Natural killer cell treated with Interleukin-12 subunit alpha and Interleukin-12 subunit beta and Interleukin-15 and Interleukin-18, amount 100 ng/mL, for 72 hours (primary cell): ENCODE measurements at regions not wholly inside any gene's neighbourhood (a gene's known extent, or its start where the extent isn't known, plus 50 kb on each side); places are given as distances from the start of the nearest gene placed in this dataset.

ENCODE experiments used
- ATAC-seq, 2 donors: fragments of 150-1000 bp; cut with Tn5 transposase in 1 of 2; sonication (Bioruptor Pico), chemical (Tn5 transposase) in 1 of 2; 2 replicates each; pipeline ENCODE4 v1.10.0; 2021
- DNase-seq: peaks from one replicate; pipeline ENCODE4 v3.0.0; 2022; ENCODE audit warnings: low spot score
- H3K27ac Mint-ChIP-seq, 2 donors: 1 replicate in 1 of 2; 2 replicates in 1 of 2; pipeline ENCODE4 v1.8.0; 2022; ENCODE audit warnings: mixed read lengths in 2 of 2, mild to moderate bottlenecking in 1 of 2, moderate library complexity in 1 of 2
- H3K27me3 Mint-ChIP-seq, 2 donors: 1 replicate in 1 of 2; 2 replicates in 1 of 2; pipeline ENCODE4 v1.8.0; 2022; ENCODE audit warnings: mixed read lengths in 2 of 2
- H3K36me3 Mint-ChIP-seq: one replicate; pipeline ENCODE4 v1.8.0; 2022; ENCODE audit warnings: mixed read lengths
- H3K4me1 Mint-ChIP-seq, 2 donors: 1 replicate in 1 of 2; 2 replicates in 1 of 2; pipeline ENCODE4 v1.8.0; 2022; ENCODE audit warnings: low read depth in 2 of 2, mixed read lengths in 2 of 2, mild to moderate bottlenecking in 1 of 2
- H3K4me3 Mint-ChIP-seq: one replicate; pipeline ENCODE4 v1.8.0; 2022; ENCODE audit warnings: mixed read lengths
- H3K9me3 Mint-ChIP-seq: 2 replicates; pipeline ENCODE4 v1.8.0; 2022; ENCODE audit warnings: mixed read lengths

- no peaks in the 10 kb centered on the region for H3K4me1 Mint-ChIP-seq
- DNase-seq (no peak), ATAC-seq (no peak)
- no peak overlapping the region for H3K27ac Mint-ChIP-seq
- H3K4me3 Mint-ChIP-seq, result no peak overlapping the region
- no peaks in the 10 kb centered on the region for H3K27me3 Mint-ChIP-seq
- peaks cover 4% of the 10 kb centered on the region for H3K36me3 Mint-ChIP-seq
- H3K9me3 Mint-ChIP-seq, result peaks cover 19% of the 10 kb centered on the region
Measured at GRCh38 chr18:30057398-30057797, 985.1 kb downstream of the DSC3 start.

DNA sequence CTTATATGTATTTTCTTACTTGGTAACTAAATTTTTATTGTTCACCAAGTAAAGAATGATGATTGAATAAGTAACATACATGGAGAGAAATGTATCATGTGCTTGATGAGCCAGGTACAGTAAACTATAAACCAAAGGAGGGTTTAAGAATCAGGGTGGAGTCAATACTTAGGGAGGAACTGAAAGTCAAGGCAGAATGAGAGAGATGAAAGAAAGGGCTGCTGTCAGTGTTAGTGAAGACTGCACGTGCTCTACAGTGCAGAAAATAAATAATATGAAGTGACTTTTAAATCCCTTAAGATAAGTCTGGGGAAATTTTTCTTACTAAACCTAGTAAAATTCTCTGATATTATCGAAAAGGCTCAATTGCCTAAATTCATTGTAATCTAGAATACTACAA, 986.0 kb downstream of the DSC3 start:
- DNase-seq (no peak), ATAC-seq (no peak)
- no peaks in the 10 kb centered on the region for H3K4me1 Mint-ChIP-seq
- H3K36me3 Mint-ChIP-seq, result peaks cover 3% of the 10 kb centered on the region
- H3K9me3 Mint-ChIP-seq, result peaks cover 18% of the 10 kb centered on the region
- no peak overlapping the region for H3K4me3 Mint-ChIP-seq
- H3K27me3 Mint-ChIP-seq, result no peaks in the 10 kb centered on the region
- H3K27ac Mint-ChIP-seq, result no peak overlapping the region

GRCh38 chr18:30044496-30044895, 998.0 kb downstream of the DSC3 start:
- Mint-ChIP-seq H3K4me3 (no peak overlapping the region), H3K4me1 (no peaks in the 10 kb centered on the region), H3K27ac (no peak overlapping the region), H3K9me3 (peaks cover 4% of the 10 kb centered on the region), H3K36me3 (no peaks in the 10 kb centered on the region), H3K27me3 (no peaks in the 10 kb centered on the region)
- no peak for DNase-seq
- ATAC-seq, result no peak

DNA sequence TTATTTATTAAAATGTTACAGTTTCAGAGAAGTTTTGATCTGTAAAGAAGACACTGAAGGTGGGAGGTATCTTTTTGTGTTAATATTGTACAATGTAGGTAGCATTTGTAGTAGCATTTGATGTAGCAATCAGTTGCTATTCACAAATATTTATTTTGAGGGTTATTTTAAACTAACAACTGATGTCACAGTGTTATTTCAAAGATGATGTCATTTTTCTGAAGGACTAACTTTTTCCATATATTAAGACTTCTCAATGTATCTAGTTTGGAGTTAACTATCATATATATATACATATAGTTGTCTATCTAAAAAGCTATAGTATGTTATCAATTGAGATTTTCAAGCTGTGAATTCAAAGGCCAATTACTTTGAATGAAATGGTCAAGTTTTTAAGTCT, 1003.3 kb downstream of the DSC3 start:
- Mint-ChIP-seq H3K27me3 (no peaks in the 10 kb centered on the region), H3K4me1 (no peaks in the 10 kb centered on the region), H3K27ac (no peak overlapping the region), H3K36me3 (no peaks in the 10 kb centered on the region), H3K4me3 (no peak overlapping the region), H3K9me3 (peaks cover 5% of the 10 kb centered on the region)
- DNase-seq (no peak), ATAC-seq (no peak)

DNA sequence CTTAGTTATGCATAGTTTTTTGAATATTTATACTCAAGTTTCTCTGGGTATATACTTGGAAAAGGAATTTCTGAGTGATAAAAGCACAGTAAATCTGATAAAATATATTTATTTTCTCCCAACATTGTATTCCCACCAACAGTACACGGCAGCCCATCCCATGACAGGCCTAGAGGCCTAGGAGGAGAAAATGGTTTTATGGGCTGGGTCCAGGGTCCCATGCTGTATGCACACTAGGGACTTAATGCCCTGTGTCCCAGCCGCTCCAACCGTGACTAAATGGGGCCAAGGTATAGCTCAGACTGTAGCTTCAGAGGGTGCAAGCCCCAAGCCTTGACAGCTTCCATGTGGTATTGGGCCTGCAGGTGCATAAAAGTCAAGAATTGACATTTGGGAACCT, 1007.7 kb downstream of the DSC3 start:
- no peaks in the 10 kb centered on the region for H3K4me1 Mint-ChIP-seq
- ATAC-seq, result no peak
- no peak overlapping the region for H3K27ac Mint-ChIP-seq
- DNase-seq, result no peak
- H3K9me3 Mint-ChIP-seq, result peaks cover 12% of the 10 kb centered on the region
- H3K4me3 Mint-ChIP-seq, result no peak overlapping the region
- no peaks in the 10 kb centered on the region for H3K27me3 Mint-ChIP-seq
- peaks cover 4% of the 10 kb centered on the region for H3K36me3 Mint-ChIP-seq

DNA sequence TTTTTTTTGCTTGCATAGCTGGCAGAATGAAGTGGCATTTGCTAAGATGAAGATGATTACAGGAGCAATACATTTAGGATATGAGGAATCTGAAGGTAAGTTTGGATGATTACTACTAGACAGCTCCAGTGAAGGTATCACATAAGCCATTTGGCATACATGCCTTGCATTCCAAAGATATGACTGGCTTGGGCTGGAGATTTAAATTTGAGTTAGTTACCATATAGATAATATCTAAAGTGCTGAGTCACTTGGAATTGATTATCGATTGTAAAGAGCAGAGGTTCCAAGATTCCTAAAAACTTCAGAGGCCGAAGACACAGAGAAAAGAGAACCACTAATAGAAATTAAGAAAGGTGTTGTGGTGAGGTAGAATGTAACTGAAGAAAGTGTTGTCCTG, 1026.4 kb downstream of the DSC3 start:
- no peak overlapping the region for H3K4me3 Mint-ChIP-seq
- no peaks in the 10 kb centered on the region for H3K27me3 Mint-ChIP-seq
- ATAC-seq, result no peak
- DNase-seq, result no peak
- H3K9me3 Mint-ChIP-seq, result peaks cover 14% of the 10 kb centered on the region
- H3K27ac Mint-ChIP-seq, result no peak overlapping the region
- H3K36me3 Mint-ChIP-seq, result peaks cover 7% of the 10 kb centered on the region
- H3K4me1 Mint-ChIP-seq, result no peaks in the 10 kb centered on the region

DNA sequence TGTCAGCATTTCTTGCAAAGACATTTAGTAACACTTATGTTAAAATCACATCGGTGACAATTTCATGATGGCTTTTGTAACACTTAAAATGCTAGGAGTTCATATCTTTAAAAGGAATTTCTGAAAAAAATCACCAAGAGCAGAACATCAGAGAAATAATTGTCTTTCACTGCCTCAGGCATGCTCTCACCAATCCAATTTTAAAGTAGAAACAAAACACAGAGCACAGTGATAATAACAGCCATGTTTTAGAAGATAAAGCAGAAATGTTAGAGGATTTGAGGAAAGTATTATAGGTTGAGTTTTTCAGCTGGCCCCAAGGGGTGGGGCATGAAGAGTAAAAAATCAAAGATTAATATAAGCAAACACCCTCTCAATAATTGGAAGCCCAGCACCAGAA, 1037.6 kb downstream of the DSC3 start:
- Mint-ChIP-seq H3K27me3 (no peaks in the 10 kb centered on the region), H3K4me3 (no peak overlapping the region), H3K9me3 (peaks cover 9% of the 10 kb centered on the region), H3K27ac (no peak overlapping the region), H3K36me3 (no peaks in the 10 kb centered on the region), H3K4me1 (no peaks in the 10 kb centered on the region)
- DNase-seq (no peak), ATAC-seq (no peak)

DNA sequence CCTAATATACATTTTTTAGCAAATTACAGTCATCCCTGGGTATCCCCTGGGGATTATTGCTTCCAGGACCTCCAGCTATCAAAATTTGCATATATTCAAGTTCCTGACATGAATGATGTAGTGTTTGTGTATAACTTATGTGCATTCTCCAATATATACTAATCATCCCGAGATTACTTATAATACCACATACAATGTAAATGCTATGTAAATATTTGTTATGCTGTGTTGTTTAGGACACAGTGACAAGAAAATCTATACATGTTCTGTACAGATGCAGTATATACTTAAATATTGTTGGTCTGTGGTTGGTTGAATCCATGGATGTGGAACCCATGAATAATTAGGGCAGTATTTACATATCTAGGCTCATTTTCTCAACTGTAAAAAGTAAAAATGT, 1060.3 kb downstream of the DSC3 start:
- Mint-ChIP-seq H3K9me3 (peaks cover 4% of the 10 kb centered on the region), H3K4me1 (no peaks in the 10 kb centered on the region), H3K4me3 (no peak overlapping the region), H3K27ac (no peak overlapping the region), H3K27me3 (no peaks in the 10 kb centered on the region), H3K36me3 (peaks cover 5% of the 10 kb centered on the region)
- no peak for ATAC-seq
- DNase-seq, result no peak

GRCh38 chr18:29979881-29980280, 1062.7 kb downstream of the DSC3 start:
- peaks cover 4% of the 10 kb centered on the region for H3K9me3 Mint-ChIP-seq
- DNase-seq (no peak), ATAC-seq (no peak)
- H3K27ac Mint-ChIP-seq, result no peak overlapping the region
- H3K36me3 Mint-ChIP-seq, result peaks cover 5% of the 10 kb centered on the region
- no peaks in the 10 kb centered on the region for H3K4me1 Mint-ChIP-seq
- no peaks in the 10 kb centered on the region for H3K27me3 Mint-ChIP-seq
- H3K4me3 Mint-ChIP-seq, result no peak overlapping the region

- Mint-ChIP-seq H3K4me1 (no peaks in the 10 kb centered on the region), H3K4me3 (no peak overlapping the region), H3K36me3 (no peaks in the 10 kb centered on the region), H3K27ac (no peak overlapping the region), H3K9me3 (peaks cover 9% of the 10 kb centered on the region), H3K27me3 (no peaks in the 10 kb centered on the region)
- no peak for DNase-seq
- ATAC-seq, result no peak
Measured at GRCh38 chr18:29969876-29970275, 1072.7 kb downstream of the DSC3 start.

DNA sequence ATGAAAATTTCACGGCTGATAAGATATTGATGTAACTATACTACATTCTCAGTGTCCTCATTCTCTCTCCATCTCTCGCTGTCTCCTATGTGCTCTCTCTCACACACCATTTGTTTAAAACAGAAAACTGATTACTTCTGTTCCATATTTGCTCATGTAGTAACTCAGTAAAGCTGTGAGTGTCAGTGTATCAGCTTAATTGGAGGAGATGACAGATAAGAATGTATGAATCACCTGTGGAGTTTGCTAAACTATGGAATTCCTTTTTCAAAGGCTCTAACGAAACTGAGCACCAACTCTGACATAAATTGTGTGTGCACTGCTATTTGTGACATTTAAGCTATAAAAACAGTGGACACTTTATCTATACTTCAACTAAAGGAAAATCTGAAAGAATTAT, 1080.0 kb downstream of the DSC3 start:
- Mint-ChIP-seq H3K27ac (no peak overlapping the region), H3K36me3 (no peaks in the 10 kb centered on the region), H3K4me1 (no peaks in the 10 kb centered on the region), H3K9me3 (peaks cover 2% of the 10 kb centered on the region), H3K27me3 (no peaks in the 10 kb centered on the region), H3K4me3 (no peak overlapping the region)
- ATAC-seq (no peak), DNase-seq (no peak)

DNA sequence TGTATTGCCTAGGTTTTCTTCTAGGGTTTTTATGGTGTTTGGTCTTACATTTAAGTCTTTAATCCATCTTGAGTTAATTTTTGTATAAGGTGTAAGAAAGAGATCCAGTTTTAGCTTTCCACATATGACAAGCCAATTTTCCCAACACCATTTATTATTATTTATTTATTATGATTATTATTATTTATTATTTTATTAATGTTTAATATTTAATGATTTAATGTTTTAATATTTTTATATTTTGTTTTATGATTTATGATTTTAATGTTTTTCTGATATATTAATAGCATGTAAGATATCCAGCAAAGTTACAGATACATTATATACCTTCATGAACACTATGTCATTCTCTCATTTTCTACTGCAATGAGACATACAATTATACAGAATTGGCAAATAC, 1082.0 kb downstream of the DSC3 start:
- H3K9me3 Mint-ChIP-seq, result peaks cover 2% of the 10 kb centered on the region
- H3K4me3 Mint-ChIP-seq, result no peak overlapping the region
- DNase-seq (no peak), ATAC-seq (no peak)
- no peak overlapping the region for H3K27ac Mint-ChIP-seq
- H3K36me3 Mint-ChIP-seq, result no peaks in the 10 kb centered on the region
- H3K4me1 Mint-ChIP-seq, result no peaks in the 10 kb centered on the region
- no peaks in the 10 kb centered on the region for H3K27me3 Mint-ChIP-seq

DNA sequence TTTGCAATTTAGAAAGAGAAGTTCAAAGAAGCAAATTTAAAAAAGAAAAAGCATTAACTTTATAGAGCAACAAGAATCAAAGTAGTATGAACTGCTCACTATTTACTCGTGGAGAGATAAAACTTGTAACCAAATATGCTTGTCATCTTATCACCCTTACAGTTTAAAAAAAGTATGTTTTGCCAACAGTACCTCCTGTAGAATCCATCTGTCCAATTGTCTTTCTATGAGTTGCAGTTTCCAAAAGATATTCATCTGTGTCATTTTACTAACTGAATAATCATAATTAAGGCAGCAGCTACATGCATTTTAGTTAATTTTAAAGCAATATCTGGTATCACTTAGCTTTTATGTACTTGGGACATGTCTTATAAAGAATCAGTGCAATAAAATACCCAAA, 1112.3 kb downstream of the DSC3 start:
- Mint-ChIP-seq H3K9me3 (peaks cover 8% of the 10 kb centered on the region), H3K4me1 (no peaks in the 10 kb centered on the region), H3K27ac (no peak overlapping the region), H3K36me3 (peaks cover 12% of the 10 kb centered on the region), H3K4me3 (no peak overlapping the region), H3K27me3 (no peaks in the 10 kb centered on the region)
- ATAC-seq, result no peak
- no peak for DNase-seq

- H3K27me3 Mint-ChIP-seq, result no peaks in the 10 kb centered on the region
- H3K4me3 Mint-ChIP-seq, result no peak overlapping the region
- H3K9me3 Mint-ChIP-seq, result peaks cover 8% of the 10 kb centered on the region
- peaks cover 12% of the 10 kb centered on the region for H3K36me3 Mint-ChIP-seq
- no peak overlapping the region for H3K27ac Mint-ChIP-seq
- no peaks in the 10 kb centered on the region for H3K4me1 Mint-ChIP-seq
- ATAC-seq (no peak), DNase-seq (no peak)
Measured at GRCh38 chr18:29928081-29928480, 1114.5 kb downstream of the DSC3 start.

- Mint-ChIP-seq H3K36me3 (peaks cover 12% of the 10 kb centered on the region), H3K9me3 (peaks cover 8% of the 10 kb centered on the region), H3K27me3 (no peaks in the 10 kb centered on the region), H3K4me1 (no peaks in the 10 kb centered on the region), H3K27ac (no peak overlapping the region), H3K4me3 (no peak overlapping the region)
- DNase-seq (no peak), ATAC-seq (no peak)
Measured at GRCh38 chr18:29925566-29925965, 1117.0 kb downstream of the DSC3 start.
